HPDE6-E6E7 (cell line): ENCODE measurements at regions not wholly inside any gene's neighbourhood (a gene's known extent, or its start where the extent isn't known, plus 50 kb on each side); places are given as distances from the start of the nearest gene placed in this dataset.
A peak's percentile ranks its signal among the peaks of the same experiment; 100 is the strongest.
"Not testable (repeated sequence)": the region's sequence is repeated elsewhere in the genome, so short reads cannot be mapped to it uniquely, and the experiment has no call there.

Source experiments
- DNase-seq: peaks from one replicate; pipeline ENCODE4 v3.0.0; 2011; ENCODE audit warnings: missing footprints; ENCODE audit errors: extremely low spot score

DNA sequence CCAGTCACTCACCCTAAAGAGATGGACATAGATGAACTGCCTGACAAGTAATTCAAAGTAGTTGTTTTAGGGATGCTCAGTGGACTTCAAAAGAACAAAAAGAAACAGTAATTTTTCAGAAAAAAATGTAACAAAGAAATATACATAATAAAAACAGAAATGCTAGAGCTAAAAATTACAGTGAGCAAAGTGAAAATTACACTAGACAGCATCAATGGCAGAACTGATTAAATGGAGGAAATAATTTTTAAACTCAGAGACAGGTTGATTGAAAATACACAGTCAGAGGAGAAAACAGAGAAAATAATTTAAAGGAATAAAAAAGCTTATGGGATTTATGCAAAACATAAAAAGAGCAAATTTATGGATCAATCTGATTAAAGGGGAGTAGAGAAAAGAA, 1968.4 kb downstream of the EFNA5 start:
- no peak for DNase-seq

DNA sequence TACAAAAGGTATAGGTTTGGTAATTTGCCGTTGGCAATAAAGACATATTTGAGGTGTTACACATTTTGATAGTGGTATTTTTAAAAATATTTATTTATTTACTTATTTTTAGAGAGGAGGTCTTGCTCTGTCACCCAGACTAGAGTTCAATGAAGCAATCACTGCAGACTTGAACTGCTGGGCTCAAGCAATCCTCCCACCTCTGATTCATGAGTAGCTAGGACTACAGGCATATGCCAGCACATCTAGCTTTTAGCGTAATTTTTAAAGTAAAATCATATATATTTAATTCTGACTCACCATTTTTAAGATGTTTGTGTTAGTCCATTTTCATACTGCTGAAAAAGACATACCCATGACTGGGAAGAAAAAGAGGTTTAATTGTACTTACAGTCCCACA, 1974.3 kb downstream of the EFNA5 start:
- no peak for DNase-seq

DNA sequence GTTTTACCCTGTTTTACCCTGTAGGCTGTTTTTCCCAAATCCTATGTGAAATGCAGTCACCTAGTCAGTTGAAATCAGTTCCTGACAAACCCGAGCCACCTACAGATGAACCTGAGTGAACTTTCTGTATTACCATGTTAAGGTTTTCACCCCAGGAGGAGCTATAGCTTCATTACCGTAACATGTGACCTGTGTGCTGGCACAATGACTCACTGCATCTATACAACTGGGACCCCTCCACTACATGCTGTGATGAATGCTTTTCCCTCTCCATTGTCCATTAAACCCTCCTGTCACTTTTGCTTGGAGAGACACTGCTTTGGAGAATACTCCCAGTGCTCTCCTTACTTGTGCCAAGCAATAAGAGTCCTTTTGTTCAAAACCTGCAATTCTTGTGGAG, 1974.8 kb downstream of the EFNA5 start:
- DNase-seq: no peak

DNA sequence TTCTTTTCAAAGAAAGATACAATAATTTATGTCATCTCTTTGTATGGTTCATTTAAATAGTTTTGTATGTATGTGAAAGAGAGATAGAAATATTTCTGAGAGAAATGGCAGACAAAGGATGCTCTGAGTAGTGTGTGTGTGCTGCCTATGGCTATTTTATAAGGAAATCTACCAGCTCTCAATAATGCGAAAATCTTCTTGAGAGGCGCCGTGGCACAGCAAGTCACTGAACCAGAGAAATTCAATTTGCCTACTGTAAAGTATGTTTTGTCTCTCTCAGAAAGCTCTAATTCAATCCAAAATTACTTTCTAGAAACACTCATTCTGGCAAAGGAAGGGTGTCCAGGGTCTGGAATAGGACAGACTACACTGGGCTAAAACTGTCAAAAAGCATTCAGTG, 1981.1 kb downstream of the EFNA5 start:
- DNase-seq: no peak

DNA sequence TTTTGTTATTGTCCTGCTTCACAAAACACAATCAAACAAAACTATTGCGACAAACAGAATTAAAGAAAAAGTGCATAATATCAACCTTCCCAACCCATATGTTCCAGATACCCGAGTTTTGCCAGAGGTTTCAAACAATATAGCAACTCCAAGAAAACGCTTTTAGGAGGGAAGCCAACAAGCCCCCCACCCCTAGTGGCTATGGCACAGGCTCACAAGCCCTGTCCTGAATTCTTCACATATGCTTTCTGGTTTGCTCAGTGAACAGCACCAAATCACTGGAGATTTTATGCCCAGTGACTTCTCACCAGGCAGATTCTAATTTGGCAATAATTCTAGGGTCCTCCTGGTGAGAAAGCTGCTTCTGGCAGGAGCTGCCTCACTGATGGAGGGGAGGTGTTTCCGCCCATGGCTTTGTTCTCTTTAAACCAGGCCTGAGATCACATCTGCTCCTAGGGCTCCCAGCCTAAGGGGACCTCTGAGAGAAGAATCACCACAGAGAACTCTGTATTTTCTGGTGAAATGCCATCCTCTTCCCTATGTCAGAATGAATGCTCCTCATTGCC, 1982.4 kb downstream of the EFNA5 start:
- no peak for DNase-seq

DNA sequence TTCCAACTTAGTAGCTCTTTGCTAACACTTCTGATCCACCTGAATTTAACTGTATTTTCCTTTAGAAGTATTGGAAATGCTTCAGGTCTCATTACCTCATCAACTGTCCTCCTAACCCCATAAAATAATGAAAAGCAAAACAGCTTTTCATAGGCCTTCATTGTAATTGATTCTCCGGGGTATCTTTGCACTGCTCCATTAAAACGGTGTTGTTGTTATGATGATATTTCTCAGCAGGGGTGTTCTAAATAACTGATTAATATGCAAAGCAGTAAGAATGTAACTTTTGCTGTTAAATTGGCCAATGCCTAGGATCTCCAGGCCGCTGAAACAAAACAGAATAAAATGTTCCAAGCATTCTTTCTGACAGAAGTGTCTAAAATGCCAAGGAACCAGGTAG, 1983.2 kb downstream of the EFNA5 start:
- DNase-seq: no peak

DNA sequence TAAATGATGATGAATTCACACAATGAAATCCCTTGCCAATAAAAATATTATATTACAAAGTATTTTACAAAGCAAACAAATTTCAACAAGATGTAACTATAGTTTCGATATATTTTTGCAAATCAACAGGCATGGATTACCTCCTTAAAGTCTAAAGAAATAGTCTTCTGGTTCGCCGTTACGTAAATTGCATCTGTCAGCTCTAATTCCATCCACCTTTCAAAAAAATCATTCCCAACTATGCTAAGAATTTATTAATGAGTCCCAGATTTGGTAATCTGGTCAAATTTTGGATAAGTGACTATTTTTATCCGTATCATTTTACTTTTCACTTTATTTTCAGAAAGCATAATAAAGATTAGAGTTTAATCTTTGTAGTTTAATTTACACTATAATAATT, 1984.9 kb downstream of the EFNA5 start:
- no peak for DNase-seq

DNA sequence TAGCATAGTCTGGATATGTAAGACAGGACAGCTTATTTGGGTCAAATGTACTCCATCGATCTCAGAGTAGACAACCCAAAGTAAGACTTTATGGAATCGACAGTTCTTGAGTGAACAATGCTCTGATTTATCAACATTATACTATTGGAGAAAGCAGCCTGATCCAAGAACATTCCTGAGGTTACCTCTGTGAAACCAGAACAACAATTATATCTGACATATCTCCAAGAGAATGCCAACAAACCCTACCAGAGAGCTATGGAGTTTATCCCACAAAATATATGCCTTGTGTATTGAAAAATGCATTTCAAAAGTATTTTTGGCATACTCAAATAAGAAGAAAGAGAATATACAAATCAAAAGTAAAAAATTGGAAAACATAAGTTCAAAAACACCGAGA, 1985.9 kb downstream of the EFNA5 start:
- no peak for DNase-seq

DNA sequence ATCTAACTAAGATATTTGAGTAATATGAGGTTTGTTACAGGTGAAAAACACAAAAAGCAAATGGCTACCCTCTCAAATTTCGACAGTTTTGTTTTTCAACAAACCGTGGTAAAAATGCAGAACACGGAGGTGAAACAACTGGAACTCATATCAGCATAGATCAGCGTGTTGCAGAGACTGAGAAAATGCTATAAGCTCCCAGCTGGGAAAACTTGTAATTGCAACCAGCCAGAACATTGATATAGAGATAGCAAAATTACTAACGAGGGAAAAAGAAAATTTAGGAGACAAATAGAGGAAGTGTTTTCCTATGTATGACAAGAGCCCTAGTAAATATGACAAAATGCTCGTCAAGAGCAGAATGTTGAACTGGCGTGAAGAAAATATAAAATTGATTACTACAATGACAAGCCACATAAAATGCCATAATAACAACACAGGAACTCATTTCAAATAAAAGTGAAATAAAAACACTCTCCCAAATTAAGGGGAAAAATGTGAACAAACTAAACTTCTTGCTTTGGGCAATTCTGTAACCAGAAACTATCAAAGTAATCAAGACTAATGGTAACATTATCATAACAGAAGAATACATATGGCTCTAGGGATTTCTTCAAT, 1989.8 kb downstream of the EFNA5 start:
- DNase-seq: no peak

DNA sequence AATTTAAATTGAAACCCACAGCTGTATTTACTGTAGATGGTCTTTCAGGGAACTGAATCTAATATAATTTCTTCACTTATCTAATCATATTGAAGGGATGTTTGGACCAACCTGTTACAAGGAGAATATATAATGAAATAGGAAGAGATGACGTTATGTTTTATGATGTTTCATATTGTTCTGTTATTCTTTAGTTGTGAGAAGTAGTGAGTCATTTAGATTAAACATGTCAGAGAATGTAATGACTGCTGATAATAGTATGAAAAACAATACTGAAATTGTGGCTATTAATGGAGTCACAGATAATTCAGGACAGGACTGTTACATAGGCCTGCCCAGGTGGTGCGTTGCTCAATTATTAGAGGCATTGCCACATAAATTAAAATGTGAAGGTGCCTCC, 1993.4 kb downstream of the EFNA5 start:
- no peak for DNase-seq

DNA sequence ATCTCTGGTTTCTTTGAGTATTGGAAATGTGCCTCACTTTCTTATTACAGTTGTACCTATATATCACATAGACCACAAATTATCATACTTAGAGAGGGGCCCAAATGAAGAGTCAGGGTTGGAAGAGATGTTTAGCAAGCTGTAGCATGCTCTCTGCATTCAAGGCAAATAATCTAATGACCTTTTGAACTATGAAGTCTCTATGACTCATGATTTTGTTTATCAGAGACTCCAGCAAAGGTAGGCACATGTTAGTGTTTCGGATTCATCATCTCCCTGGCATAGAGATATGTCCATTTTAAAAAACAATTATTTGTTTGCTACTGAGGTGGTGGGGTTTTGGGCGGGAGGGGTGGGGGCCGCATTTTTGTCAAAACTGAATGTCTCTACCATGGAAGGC, 2000.1 kb downstream of the EFNA5 start:
- DNase-seq: peak; percentile 12

DNA sequence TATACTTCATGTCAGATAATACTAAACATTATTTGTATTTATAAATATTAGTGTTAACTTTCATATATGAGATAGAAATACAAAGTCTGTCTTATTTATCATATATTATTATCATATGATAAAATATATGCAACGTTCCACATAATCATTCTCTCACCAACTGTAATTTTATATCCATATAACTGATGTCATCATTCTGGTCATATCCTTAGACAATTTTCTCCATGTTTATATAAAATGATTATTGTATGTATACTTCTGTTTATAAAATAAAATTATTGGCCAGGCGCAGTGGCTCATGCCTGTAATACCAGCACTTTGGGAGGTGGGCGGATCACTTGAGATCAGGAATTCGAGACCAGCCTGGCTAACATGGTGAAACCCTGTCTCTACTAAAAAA, 2007.1 kb downstream of the EFNA5 start:
- DNase-seq: no peak

DNA sequence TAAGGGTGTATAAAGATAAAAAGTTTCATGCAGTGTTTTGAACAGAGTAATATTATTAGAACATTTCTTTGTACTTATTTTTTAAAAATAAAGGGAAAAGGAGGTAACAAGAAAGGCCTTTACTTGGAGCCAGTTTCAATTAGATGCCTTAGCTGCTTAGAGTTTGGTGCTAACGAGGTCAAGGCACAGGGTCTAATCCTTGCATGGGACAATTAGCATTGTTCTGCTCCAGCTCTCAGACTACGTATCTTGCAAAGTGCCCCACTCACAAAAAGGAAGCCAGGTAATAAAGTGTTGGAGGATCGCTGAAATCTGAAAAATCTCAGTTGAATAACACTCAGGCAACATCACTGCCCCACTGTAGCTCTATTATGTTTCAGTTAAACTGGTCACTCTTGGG, 2011.3 kb downstream of the EFNA5 start:
- DNase-seq: no peak

DNA sequence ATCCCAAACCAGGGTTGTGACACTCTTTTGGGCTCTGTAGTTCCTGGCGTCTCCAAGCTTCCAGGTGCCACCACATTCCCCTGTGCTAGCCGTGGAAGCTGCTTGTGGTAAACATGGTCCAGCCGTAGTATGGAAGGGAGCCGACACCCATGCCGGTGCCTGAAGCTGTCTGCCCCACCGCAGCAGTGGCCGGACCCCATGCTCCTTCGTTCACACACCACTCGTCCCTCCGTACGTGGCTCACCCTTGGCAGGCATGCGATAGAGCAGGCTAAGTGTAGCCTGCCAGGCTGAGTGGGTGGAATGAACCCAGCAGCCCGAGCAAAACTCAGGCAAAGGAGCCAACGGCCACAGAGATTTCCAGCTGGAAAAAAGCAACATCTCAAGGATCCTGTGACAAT, 2030.4 kb downstream of the EFNA5 start:
- no peak for DNase-seq

DNA sequence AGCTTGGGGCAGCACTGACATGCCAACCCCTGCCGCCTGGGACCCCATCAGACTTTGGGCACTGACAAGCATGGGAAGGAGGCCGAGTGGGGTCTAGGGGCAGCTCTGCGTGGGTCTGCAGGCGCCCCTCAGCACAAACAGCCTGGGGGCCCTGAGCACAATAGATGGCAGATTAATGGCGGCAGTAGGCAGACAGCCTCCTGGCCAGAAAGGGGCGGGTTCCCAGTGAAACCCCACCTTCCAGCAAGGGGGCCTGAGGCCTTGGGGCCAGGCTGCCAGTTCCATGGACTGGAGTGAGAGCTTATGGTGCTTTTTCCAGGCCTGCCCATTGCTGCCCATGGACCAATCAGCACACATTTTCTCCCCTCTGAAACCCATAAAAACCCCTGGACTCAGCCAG, 2031.2 kb downstream of the EFNA5 start:
- no peak for DNase-seq

DNA sequence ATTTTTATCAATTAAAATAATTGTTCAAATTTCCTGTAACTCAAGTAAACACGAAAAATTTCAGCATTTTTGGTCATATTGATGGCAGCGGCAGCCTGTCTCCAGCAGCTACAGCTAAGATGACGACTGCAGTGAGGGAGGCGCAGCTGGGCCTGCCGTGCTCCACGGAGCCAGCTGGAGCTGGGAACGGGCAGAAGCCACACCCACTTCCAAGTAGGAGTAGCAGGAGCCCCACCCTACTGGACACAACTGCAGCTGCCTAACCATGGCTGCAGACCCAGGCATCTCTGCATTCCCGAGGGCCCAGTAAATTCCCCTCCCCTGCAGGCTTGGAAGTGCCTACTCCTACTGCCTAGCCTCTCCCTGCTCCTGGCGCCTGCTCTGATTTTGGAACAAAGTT, 2031.7 kb downstream of the EFNA5 start:
- no peak for DNase-seq

DNA sequence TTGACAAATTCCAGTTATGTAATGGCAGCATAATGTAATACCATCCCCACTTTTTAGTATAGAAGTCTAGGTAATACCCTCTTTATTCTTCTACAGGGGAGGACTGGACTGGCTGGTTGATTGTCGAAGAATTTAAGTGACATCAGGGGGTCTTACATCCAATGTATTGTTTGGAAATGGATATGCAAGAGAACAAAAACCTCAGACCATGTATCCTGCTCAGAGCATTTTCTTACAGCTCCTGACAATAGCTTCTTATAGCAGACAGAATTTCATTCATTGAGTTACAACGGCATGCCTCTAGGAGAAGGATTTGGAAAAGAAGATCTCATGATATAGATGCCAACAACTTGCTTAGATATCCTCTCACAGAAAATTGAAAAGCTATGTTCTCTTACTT, 2032.3 kb downstream of the EFNA5 start:
- DNase-seq: no peak

DNA sequence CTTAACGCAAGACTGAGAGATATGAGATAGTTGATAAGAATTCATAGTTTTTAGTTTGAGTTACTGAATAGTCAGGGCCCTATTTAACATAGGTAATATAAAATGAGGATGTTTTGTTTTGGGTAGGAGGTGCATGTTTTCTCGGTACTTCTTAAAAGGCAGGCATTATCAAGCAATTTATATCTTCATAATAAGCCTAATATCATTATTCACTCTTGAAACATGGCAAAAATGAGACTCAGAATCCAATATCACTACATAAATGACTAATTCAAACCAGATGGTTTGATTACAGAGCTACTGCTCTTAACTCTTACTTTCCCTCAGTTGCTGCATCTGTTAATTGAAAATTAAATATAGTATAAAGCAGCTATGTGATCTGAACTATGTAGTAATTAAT, 2038.7 kb downstream of the EFNA5 start:
- no peak for DNase-seq

DNA sequence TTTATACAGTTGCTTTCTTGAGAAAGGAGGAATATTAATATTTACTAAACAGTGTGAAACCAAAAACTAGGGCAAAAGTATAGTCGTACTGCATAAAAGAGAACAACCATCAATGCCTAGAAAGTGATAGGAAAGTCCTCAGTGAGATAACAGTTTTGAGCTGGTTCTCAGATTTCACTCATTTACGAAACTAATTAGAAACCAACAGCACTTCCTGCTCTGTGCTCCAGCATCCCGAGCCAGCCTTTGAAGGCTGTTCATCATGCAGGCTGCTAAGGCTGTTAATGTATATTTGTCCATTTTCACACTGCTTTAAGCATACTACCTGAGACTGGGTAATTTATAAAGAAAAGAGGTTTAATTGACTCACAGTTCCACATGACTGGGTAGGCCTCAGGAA, 2039.9 kb downstream of the EFNA5 start:
- no peak for DNase-seq

DNA sequence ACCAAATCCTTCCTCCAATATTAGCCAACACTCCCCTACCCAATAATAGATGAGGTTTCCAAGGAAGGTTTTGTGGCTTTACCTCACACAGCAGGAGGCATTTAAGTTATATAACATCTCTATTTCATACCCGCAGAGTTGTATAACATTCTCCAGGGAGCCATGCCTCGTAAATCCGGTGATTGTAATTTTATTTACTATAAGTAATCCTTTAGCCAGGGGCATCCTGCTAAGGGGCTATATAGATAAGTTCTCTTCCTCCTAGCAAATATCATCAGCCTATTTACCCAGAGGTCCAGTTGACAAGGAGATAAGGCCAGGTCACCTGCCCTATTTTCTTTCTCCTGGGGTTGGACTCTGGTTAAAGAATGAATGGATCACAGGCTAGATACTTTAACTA, 2051.0 kb downstream of the EFNA5 start:
- no peak for DNase-seq

DNA sequence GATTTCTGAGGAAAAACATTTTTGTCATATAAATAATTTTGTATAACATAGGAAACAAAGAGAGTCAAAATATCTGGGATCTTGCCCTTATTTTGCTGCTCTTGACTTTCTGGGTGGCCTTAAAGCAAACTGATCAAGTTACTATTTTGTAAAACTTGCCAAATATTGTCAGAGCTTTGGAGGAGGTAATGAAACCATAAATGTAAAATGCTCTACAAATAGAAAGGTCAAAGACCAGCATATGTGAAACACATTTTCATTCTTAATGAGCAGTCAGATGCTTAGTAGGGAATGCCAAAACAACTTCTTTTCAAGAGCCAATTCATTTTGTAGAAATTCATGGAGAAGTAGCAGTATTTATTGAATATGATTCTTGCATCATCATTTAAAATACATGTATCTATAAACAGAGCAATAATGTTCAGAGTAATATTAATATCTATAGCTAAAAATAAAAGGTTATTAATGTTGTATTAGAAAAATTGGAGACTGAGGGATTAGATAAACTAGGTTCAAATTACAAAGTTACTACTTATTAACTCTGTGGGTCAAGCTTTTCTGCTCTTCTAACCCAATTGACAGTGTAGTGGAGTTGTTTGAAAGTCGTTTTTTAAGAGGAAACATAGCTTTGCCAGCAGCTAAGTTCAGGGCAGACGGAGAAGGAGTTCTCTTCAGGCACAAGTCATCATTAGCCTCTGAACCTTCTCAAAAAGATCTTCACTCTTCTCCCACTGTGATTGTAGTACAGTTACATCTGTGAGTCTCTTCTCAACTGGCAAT, 2053.1 kb downstream of the EFNA5 start:
- DNase-seq: no peak

DNA sequence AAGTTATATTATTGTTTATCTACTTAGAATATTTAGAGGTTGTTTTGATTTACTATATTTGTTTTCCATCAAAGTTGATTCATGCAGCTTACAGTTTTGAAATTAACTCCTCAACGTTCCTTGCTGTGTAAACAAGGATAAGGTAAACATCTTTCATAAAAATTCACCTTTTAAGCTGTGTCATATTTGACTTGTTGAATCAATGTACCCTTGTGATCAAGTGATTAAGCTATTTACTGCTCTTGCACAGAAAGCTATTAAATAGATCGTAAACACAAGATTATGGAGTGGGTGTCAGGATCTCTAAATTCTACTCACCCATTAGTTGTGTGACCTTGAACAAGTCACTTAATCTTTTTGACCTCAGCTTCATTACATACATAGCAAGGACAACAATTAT, 2054.0 kb upstream of the NUDT12 start:
- DNase-seq: no peak

DNA sequence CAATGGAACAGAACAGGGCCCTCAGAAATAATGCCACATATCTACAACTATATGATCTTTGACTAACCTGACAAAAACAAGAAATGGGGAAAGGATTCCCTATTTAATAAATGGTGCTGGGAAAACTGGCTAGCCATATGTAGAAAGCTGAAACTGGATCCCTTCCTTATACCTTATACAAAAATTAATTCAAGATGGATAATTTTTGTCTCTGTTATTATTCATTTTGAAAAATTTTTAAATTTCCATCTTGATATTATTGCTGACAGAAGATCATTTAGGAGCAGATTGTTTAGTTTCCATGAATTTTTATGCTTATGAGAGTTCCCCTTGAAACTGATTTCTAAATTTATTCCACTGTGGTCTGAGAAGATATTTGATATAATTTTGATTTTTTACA, 2039.8 kb upstream of the NUDT12 start:
- not testable (repeated sequence) for DNase-seq
